ENCODE measurements at regions not wholly inside any gene's neighbourhood (a gene's known extent, or its start where the extent isn't known, plus 50 kb on each side); places are given as distances from the start of the nearest gene placed in this dataset.

- no peak overlapping the region for H3K4me3 ChIP-seq (ENCODE audit: insufficient read depth, low read length, poor library complexity, severe bottlenecking)
- no peaks in the 10 kb centered on the region for H3K9me2 ChIP-seq (replicated peaks; ENCODE audit: insufficient read depth, low read length)
- no peaks in the 10 kb centered on the region for H3K27me3 ChIP-seq (ENCODE audit: low read length)
- no peak overlapping the region for H2AFZ ChIP-seq (ENCODE audit: low read depth, low read length, severe bottlenecking)
- H3K9me3 ChIP-seq (ENCODE audit: insufficient read depth, low read length) = no peaks in the 10 kb centered on the region
- TF ChIP-seq EZH2phosphoT487 (conservative IDR thresholded peaks at IDR 0.05; ENCODE audit: low read length) (no peak), CTCF (IDR thresholded peaks at IDR 0.05; ENCODE audit: insufficient read depth, low read length, poor library complexity, severe bottlenecking) (no peak)
- H3F3A ChIP-seq (ENCODE audit: insufficient read depth) = no peaks in the 10 kb centered on the region
- H4K20me1 ChIP-seq (ENCODE audit: low read depth, low read length) = no peaks in the 10 kb centered on the region
- H3K27ac ChIP-seq (ENCODE audit: low read depth, low read length) = no peak overlapping the region
- H3K79me2 ChIP-seq (ENCODE audit: insufficient read depth, low read length) = no peaks in the 10 kb centered on the region
- H3K9ac ChIP-seq (ENCODE audit: low read length) = no peak overlapping the region
- H3K36me3 ChIP-seq (ENCODE audit: low read length) = no peaks in the 10 kb centered on the region
- H3K4me2 ChIP-seq (ENCODE audit: low read depth, low read length, poor library complexity, severe bottlenecking) = no peak overlapping the region
Measured at GRCh38 chr14:95386536-95387095, 66.9 kb upstream of the CLMN start.

GRCh38 chr14:95385701-95386100 lies 66.0 kb upstream of the CLMN start:
- Histone ChIP-seq H3K9me2 (replicated peaks; ENCODE audit: insufficient read depth, low read length) (no peaks in the 10 kb centered on the region), H3K9me3 (ENCODE audit: insufficient read depth, low read length) (no peaks in the 10 kb centered on the region), H2AFZ (ENCODE audit: low read depth, low read length, severe bottlenecking) (no peak overlapping the region), H3K4me2 (ENCODE audit: low read depth, low read length, poor library complexity, severe bottlenecking) (no peak overlapping the region), H4K20me1 (ENCODE audit: low read depth, low read length) (no peaks in the 10 kb centered on the region), H3K4me3 (ENCODE audit: insufficient read depth, low read length, poor library complexity, severe bottlenecking) (no peak overlapping the region), H3K9ac (ENCODE audit: low read length) (no peak overlapping the region), H3F3A (ENCODE audit: insufficient read depth) (no peaks in the 10 kb centered on the region), H3K27me3 (ENCODE audit: low read length) (no peaks in the 10 kb centered on the region), H3K79me2 (ENCODE audit: insufficient read depth, low read length) (no peaks in the 10 kb centered on the region), H3K36me3 (ENCODE audit: low read length) (no peaks in the 10 kb centered on the region), H3K27ac (ENCODE audit: low read depth, low read length) (no peak overlapping the region)
- no peak for TF ChIP-seq CTCF (IDR thresholded peaks at IDR 0.05; ENCODE audit: insufficient read depth, low read length, poor library complexity, severe bottlenecking)
- TF ChIP-seq EZH2phosphoT487 (conservative IDR thresholded peaks at IDR 0.05; ENCODE audit: low read length) = no peak

GRCh38 chr14:95382747-95383146 lies 63.0 kb upstream of the CLMN start:
- no peaks in the 10 kb centered on the region for H3K9me3 ChIP-seq (ENCODE audit: insufficient read depth, low read length)
- no peaks in the 10 kb centered on the region for H3K79me2 ChIP-seq (ENCODE audit: insufficient read depth, low read length)
- no peaks in the 10 kb centered on the region for H3K27me3 ChIP-seq (ENCODE audit: low read length)
- H4K20me1 ChIP-seq (ENCODE audit: low read depth, low read length) = no peaks in the 10 kb centered on the region
- no peak overlapping the region for H3K4me3 ChIP-seq (ENCODE audit: insufficient read depth, low read length, poor library complexity, severe bottlenecking)
- H3F3A ChIP-seq (ENCODE audit: insufficient read depth) = no peaks in the 10 kb centered on the region
- H3K4me2 ChIP-seq (ENCODE audit: low read depth, low read length, poor library complexity, severe bottlenecking) = no peak overlapping the region
- TF ChIP-seq EZH2phosphoT487 (conservative IDR thresholded peaks at IDR 0.05; ENCODE audit: low read length) (no peak), CTCF (IDR thresholded peaks at IDR 0.05; ENCODE audit: insufficient read depth, low read length, poor library complexity, severe bottlenecking) (no peak)
- no peak overlapping the region for H2AFZ ChIP-seq (ENCODE audit: low read depth, low read length, severe bottlenecking)
- no peaks in the 10 kb centered on the region for H3K36me3 ChIP-seq (ENCODE audit: low read length)
- no peak overlapping the region for H3K9ac ChIP-seq (ENCODE audit: low read length)
- H3K9me2 ChIP-seq (replicated peaks; ENCODE audit: insufficient read depth, low read length) = no peaks in the 10 kb centered on the region
- H3K27ac ChIP-seq (ENCODE audit: low read depth, low read length) = no peak overlapping the region
